K562 (cell line): ENCODE measurements at regions not wholly inside any gene's neighbourhood (a gene's known extent, or its start where the extent isn't known, plus 50 kb on each side); places are given as distances from the start of the nearest gene placed in this dataset.
A peak's percentile ranks its signal among the peaks of the same experiment; 100 is the strongest.

ENCODE experiments used
- ATAC-seq: fragments of 200-7000 bp; cut with Tn5 transposase; 3 replicates; pipeline ENCODE4 v1.9.1; 2020; ENCODE audit warnings: moderate library complexity
- BruUV-seq: library from RNA; stranded (reverse); fragments of 400-500 nt; replicated peaks from 2 replicates; lab custom pipeline; 2021; lab: Mats Ljungman, UMichigan
- CTCF ChIA-PET: fragments of 300-600 bp; formaldehyde crosslinking; extraction: SDS; loops from one replicate; lab custom pipeline; 2021; ENCODE audit warnings: low intra/inter-chr PET ratio; lab: Yijun Ruan, JAX
- POLR2A ChIA-PET: fragments of 300-600, 350-650 bp; sonication (Branson Sonifier 250); formaldehyde crosslinking; extraction: SDS; loops from one replicate; lab custom pipeline; 2021; ENCODE audit warnings: antibody characterized with exemption, inconsistent platforms; lab: Yijun Ruan, JAX
- DNase-seq, 4 experiments: peaks; one replicate each; pipeline versions ENCODE4 v3.0.0 to v3.0.0-alpha.2; 2011 to 2018; ENCODE audit warnings: low spot score in 3 of 4, mixed read lengths in 3 of 4; ENCODE audit errors: extremely low read depth in 1 of 4
- FAIRE-seq: peaks from 2 replicates; lab custom pipeline; 2011; peaks lifted over from hg19 to GRCh38; lab: Jason Lieb, UNC
- H2AFZ ChIP-seq: 2 replicates; pipeline ENCODE4 v1.6.0; 2011; ENCODE audit warnings: low read depth, low read length, control low read depth, inconsistent platforms
- H3K27ac ChIP-seq: fragments of 200-600 bp; 3 replicates; pipeline ENCODE4 v1.8.0; 2011; ENCODE audit warnings: low read depth, mild to moderate bottlenecking, control low read depth, inconsistent platforms, low read length, moderate library complexity, mixed read lengths; ENCODE audit errors: extremely low read depth
- H3K27me3 ChIP-seq, 2 experiments: fragments of 300-600 bp in 1 of 2; 2 replicates in 1 of 2; 3 replicates in 1 of 2; pipeline versions ENCODE4 v1.6.0 to v1.8.0; 2011; ENCODE audit warnings: inconsistent platforms in 2 of 2, low read length in 2 of 2, mild to moderate bottlenecking in 1 of 2, mixed read lengths in 1 of 2, moderate library complexity in 1 of 2; ENCODE audit not compliant: control insufficient read depth in 2 of 2, insufficient read depth in 2 of 2
- H3K36me3 ChIP-seq: fragments of 300-600 bp; 3 replicates; pipeline ENCODE4 v1.8.0; 2011; ENCODE audit warnings: mild to moderate bottlenecking, low read length, inconsistent platforms; ENCODE audit not compliant: control insufficient read depth, insufficient read depth
- H3K4me1 ChIP-seq, 2 experiments: fragments of 200-600 bp in 1 of 2; replicated peaks in 1 of 2; 2 replicates in 1 of 2; 3 replicates in 1 of 2; pipeline versions ENCODE4 v1.5.1 to v1.8.0; 2011; ENCODE audit warnings: inconsistent platforms in 2 of 2, low read length in 2 of 2, mild to moderate bottlenecking in 1 of 2, mixed read lengths in 1 of 2, moderate library complexity in 1 of 2; ENCODE audit not compliant: control insufficient read depth in 2 of 2, insufficient read depth in 2 of 2
- H3K4me2 ChIP-seq: 2 replicates; pipeline ENCODE4 v1.6.1; 2011; ENCODE audit warnings: low read length, control low read depth, inconsistent platforms, mixed read lengths; ENCODE audit not compliant: insufficient read depth
- H3K4me3 ChIP-seq: fragments of 200-600 bp; sonication (generic), shearing (Covaris generic); 2 replicates; pipeline ENCODE4 v1.5.1; 2016; ENCODE audit warnings: control low read depth, inconsistent platforms
- H3K79me2 ChIP-seq: fragments of 200-600 bp; 3 replicates; pipeline ENCODE4 v1.8.0; 2011; ENCODE audit warnings: low read length, inconsistent platforms; ENCODE audit not compliant: control insufficient read depth, insufficient read depth
- H3K9ac ChIP-seq, 2 experiments: 2 replicates each; pipeline versions ENCODE4 v1.6.0 to v1.6.1; 2011; ENCODE audit warnings: low read depth in 2 of 2, low read length in 2 of 2, control low read depth in 1 of 2, inconsistent platforms in 1 of 2, mild to moderate bottlenecking in 1 of 2, mixed read lengths in 1 of 2; ENCODE audit not compliant: insufficient read depth in 1 of 2
- H3K9me1 ChIP-seq: one replicate; pipeline ENCODE4 v1.6.0; 2011; ENCODE audit warnings: inconsistent platforms, mild to moderate bottlenecking, low read length, moderate library complexity; ENCODE audit not compliant: control insufficient read depth, insufficient read depth
- H3K9me3 ChIP-seq: replicated peaks from 2 replicates; pipeline ENCODE4 v1.5.1; 2011; ENCODE audit warnings: low read depth, low read length, inconsistent platforms; ENCODE audit not compliant: control insufficient read depth, insufficient read depth
- H4K20me1 ChIP-seq: replicated peaks from 2 replicates; pipeline ENCODE4 v1.6.1; 2011; ENCODE audit warnings: low read length, inconsistent platforms, mixed read lengths; ENCODE audit not compliant: control insufficient read depth, insufficient read depth
- EWSR1 ChIP-seq: fragments of 450-650 bp; IDR thresholded peaks from 2 replicates; pipeline ENCODE4 v1.6.1; 2018; ENCODE audit warnings: borderline replicate concordance, mild to moderate bottlenecking, low read depth, moderate library complexity; ENCODE audit not compliant: partially characterized antibody
- HDGF ChIP-seq: fragments of 450-650 bp; IDR thresholded peaks from 2 replicates; pipeline ENCODE4 v1.6.1; 2016
- JUND ChIP-seq, 2 experiments: IDR thresholded peaks; 2 replicates in 1 of 2; 3 replicates in 1 of 2; pipeline ENCODE4 v1.6.1; 2011; ENCODE audit warnings: borderline replicate concordance in 2 of 2, low read depth in 2 of 2, low read length in 2 of 2, improper control_type of control experiment in 1 of 2, missing biosample characterization in 1 of 2, missing genetic modification characterization in 1 of 2, missing genetic modification reagents in 1 of 2
- L3MBTL2 ChIP-seq: fragments of 450-650 bp; IDR thresholded peaks from 2 replicates; pipeline ENCODE4 v1.6.1; 2016; ENCODE audit warnings: mild to moderate bottlenecking, moderate library complexity
- MEF2D ChIP-seq: conservative IDR thresholded peaks from 2 replicates; pipeline ENCODE4 v1.6.1; 2016; ENCODE audit warnings: low read depth, missing genetic modification characterization, missing compliant biosample characterization
- NFIC ChIP-seq: fragments of 450-650 bp; IDR thresholded peaks from 2 replicates; pipeline ENCODE4 v1.6.1; 2017; ENCODE audit warnings: mild to moderate bottlenecking, inconsistent platforms
- RBM22 ChIP-seq: fragments of 200-400 bp; formaldehyde crosslinking; IDR thresholded peaks from 2 replicates; pipeline ENCODE4 v1.6.1; 2018; ENCODE audit warnings: low read length, low read depth; ENCODE audit not compliant: poor library complexity, severe bottlenecking
- WGBS: fragments of 100-300 bp; shearing (Covaris generic); methylation state at CpG from one replicate; pipeline ENCODE4 v1.1.6; 2016; ENCODE audit warnings: low coverage, mixed read lengths; ENCODE audit not compliant: insufficient coverage; ENCODE audit errors: missing lambda C conversion rate; 5-methylcytosine and 5-hydroxymethylcytosine counted together
- in situ Hi-C: fragments of 300-500 bp; cut with MboI; formaldehyde crosslinking; loops from 4 replicates; pipeline ENCODE4 v1.15.0; 2018; ENCODE audit warnings: inconsistent platforms, mixed read lengths
- intact Hi-C: fragments of 100-400 bp; cut with micrococcal nuclease; formaldehyde crosslinking; loops from 2 replicates; pipeline ENCODE4 v1.14.2; 2022
- TF ChIP-seq, protein P1 (sequence below): fragments of 450-650 bp; IDR thresholded peaks from 2 replicates; pipeline ENCODE4 v1.6.1; 2018; ENCODE audit warnings: mild to moderate bottlenecking, low read depth; ENCODE audit not compliant: partially characterized antibody
- TF ChIP-seq, protein P2 (sequence below): sonication (generic); formaldehyde crosslinking; IDR thresholded peaks from 2 replicates; pipeline ENCODE4 v1.8.0; 2022; ENCODE audit warnings: missing genetic modification reagents, mild to moderate bottlenecking, borderline replicate concordance
- TF ChIP-seq, protein P3 (sequence below): sonication (generic); formaldehyde crosslinking; IDR thresholded peaks from 2 replicates; pipeline ENCODE4 v1.8.0; 2022; ENCODE audit warnings: missing genetic modification reagents, mild to moderate bottlenecking, borderline replicate concordance

DNA sequence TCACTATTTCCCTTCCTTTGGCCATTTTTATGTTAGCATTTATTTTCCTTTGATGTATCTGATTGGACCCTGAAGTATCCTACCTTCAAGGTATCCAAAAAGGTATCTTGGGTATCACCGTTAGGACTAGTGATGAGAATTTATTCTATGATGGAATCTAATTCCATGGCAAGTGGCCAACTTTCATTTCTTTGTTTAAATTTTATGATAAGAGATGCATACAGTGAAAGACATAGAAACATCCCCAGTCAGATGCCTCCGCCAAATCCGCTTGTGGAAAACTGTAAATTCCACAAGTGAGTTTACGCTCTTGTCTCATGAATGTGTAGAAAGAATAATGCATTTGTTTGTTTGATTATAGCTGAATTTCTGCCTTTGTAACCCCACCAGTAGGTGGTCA, 153.7 kb upstream of the NR2F2 start:
- no peak overlapping the region for H3K27ac ChIP-seq
- 97% methylated on average over 4 of the region's 4 CpGs for WGBS
- intact Hi-C loops (no loop called here), in situ Hi-C loops (no loop called here)
- H3K4me2 ChIP-seq: no peak overlapping the region
- H3K36me3 ChIP-seq: no peaks in the 10 kb centered on the region
- no peaks in the 10 kb centered on the region for H4K20me1 ChIP-seq
- ChIA-PET POLR2A (no interaction called here), CTCF (no interaction called here)
- no peak overlapping the region for H3K9ac ChIP-seq
- no peaks in the 10 kb centered on the region for H3K9me1 ChIP-seq
- H2AFZ ChIP-seq: no peak overlapping the region
- H3K4me3 ChIP-seq: no peak overlapping the region
- DNase-seq (no peak), ATAC-seq (no peak), FAIRE-seq (no peak)
- TF ChIP-seq, protein P1, sequence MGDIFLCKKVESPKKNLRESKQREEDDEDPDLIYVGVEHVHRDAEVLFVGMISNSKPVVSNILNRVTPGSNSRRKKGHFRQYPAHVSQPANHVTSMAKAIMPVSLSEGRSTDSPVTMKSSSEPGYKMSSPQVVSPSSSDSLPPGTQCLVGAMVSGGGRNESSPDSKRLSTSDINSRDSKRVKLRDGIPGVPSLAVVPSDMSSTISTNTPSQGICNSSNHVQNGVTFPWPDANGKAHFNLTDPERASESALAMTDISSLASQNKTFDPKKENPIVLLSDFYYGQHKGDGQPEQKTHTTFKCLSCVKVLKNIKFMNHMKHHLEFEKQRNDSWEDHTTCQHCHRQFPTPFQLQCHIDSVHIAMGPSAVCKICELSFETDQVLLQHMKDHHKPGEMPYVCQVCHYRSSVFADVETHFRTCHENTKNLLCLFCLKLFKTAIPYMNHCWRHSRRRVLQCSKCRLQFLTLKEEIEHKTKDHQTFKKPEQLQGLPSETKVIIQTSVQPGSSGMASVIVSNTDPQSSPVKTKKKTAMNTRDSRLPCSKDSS: no peak
- TF ChIP-seq NFIC: peak; percentile 72
- no peaks in the 10 kb centered on the region for H3K79me2 ChIP-seq
- peaks cover 5 to 8% of the 10 kb centered on the region in 2 experiments; a peak in 3 of 5 replicates for H3K4me1 ChIP-seq
- BruUV-seq: no TSS peak
- H3K27me3 ChIP-seq: no peaks in the 10 kb centered on the region
- no peaks in the 10 kb centered on the region for H3K9me3 ChIP-seq

DNA sequence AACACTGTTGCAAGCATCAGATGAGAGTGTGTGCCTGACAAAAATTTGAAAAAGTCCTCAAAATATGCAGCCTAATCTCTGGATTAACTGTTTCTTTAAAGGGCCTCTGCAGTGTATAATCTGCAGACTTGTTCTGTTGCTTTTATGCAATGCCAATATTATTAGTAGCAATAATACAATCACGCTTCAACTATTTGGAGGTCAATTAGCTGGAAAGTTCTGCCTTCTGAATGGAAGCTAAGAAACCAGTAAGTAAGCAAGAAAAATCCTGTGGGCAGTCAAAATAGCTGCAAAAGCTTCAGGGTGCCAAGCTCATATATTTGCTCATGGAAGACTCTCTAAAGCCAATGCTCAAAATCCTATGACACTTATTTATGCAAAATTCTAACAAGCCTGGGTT, 153.2 kb upstream of the NR2F2 start:
- CTCF ChIA-PET: no interaction called here
- Histone ChIP-seq H3K9me1 (no peaks in the 10 kb centered on the region), H3K4me2 (no peak overlapping the region), H3K27me3 (no peaks in the 10 kb centered on the region), H3K4me3 (no peak overlapping the region), H3K9me3 (no peaks in the 10 kb centered on the region), H3K4me1 (peaks cover 5 to 8% of the 10 kb centered on the region in 2 experiments; a peak in 3 of 5 replicates), H3K27ac (no peak overlapping the region), H4K20me1 (no peaks in the 10 kb centered on the region), H2AFZ (no peak overlapping the region), H3K36me3 (no peaks in the 10 kb centered on the region), H3K9ac (no peak overlapping the region), H3K79me2 (no peaks in the 10 kb centered on the region)
- no peak for DNase-seq
- WGBS: 83% methylated on average over 1 of the region's 1 CpG
- intact Hi-C loops: no loop called here
- TF ChIP-seq HDGF: no peak
- no peak for TF ChIP-seq L3MBTL2
- no peak for TF ChIP-seq MEF2D (tag)
- TF ChIP-seq EWSR1: no peak
- TF ChIP-seq, protein P2, sequence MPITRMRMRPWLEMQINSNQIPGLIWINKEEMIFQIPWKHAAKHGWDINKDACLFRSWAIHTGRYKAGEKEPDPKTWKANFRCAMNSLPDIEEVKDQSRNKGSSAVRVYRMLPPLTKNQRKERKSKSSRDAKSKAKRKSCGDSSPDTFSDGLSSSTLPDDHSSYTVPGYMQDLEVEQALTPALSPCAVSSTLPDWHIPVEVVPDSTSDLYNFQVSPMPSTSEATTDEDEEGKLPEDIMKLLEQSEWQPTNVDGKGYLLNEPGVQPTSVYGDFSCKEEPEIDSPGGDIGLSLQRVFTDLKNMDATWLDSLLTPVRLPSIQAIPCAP: no peak
- TF ChIP-seq RBM22: no peak
- TF ChIP-seq JUND (IDR thresholded peaks at IDR 0.05; ENCODE audit: borderline replicate concordance, low read depth, low read length): no peak
- TF ChIP-seq JUND (tag; IDR thresholded peaks at IDR 0.05; ENCODE audit: borderline replicate concordance, low read depth, low read length): no peak
- TF ChIP-seq, protein P3, sequence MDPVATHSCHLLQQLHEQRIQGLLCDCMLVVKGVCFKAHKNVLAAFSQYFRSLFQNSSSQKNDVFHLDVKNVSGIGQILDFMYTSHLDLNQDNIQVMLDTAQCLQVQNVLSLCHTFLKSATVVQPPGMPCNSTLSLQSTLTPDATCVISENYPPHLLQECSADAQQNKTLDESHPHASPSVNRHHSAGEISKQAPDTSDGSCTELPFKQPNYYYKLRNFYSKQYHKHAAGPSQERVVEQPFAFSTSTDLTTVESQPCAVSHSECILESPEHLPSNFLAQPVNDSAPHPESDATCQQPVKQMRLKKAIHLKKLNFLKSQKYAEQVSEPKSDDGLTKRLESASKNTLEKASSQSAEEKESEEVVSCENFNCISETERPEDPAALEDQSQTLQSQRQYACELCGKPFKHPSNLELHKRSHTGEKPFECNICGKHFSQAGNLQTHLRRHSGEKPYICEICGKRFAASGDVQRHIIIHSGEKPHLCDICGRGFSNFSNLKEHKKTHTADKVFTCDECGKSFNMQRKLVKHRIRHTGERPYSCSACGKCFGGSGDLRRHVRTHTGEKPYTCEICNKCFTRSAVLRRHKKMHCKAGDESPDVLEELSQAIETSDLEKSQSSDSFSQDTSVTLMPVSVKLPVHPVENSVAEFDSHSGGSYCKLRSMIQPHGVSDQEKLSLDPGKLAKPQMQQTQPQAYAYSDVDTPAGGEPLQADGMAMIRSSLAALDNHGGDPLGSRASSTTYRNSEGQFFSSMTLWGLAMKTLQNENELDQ (CRISPR knock-in tag): no peak
- FAIRE-seq: no peak
- no TSS peak for BruUV-seq
- in situ Hi-C loops: no loop called here
- no peak for ATAC-seq
- POLR2A ChIA-PET: no interaction called here
